ENCODE measurements at regions not wholly inside any gene's neighbourhood (a gene's known extent, or its start where the extent isn't known, plus 50 kb on each side); places are given as distances from the start of the nearest gene placed in this dataset.
A peak's percentile ranks its signal among the peaks of the same experiment; 100 is the strongest.

DNA sequence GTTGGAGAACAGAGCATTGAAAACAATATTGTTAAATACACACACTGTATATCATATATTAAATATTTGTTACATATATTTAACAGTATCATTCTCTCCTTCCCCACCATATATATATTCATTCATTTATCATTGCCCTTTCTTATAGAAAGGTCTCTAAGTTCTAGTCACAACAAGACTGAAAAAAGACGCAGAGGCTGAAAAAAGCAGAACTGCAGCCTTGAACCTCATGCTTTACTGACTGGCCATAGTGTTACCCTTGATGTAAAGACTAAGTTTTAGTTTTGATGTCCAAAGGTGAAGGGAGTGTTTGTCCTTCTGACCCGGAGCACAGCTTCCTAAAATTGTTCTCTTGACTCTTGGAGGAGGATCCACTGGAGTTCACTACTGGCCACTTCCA, 247.9 kb downstream of the PTEN start:
- no peaks in the 10 kb centered on the region for H3K9me3 ChIP-seq
- DNase-seq (no peak), ATAC-seq (ENCODE audit: low FRiP score in 2 of 2) (no peak)
- no peaks in the 10 kb centered on the region for H3K36me3 ChIP-seq
- H3K4me1 ChIP-seq: peaks cover 0 to 6% (median 4%) of the 10 kb centered on the region in 4 donors
- H3K27ac ChIP-seq: no peak overlapping the region
- WGBS, 2 donors: 69 to 71% methylated on average over 2 of the region's 2 CpGs
- H3K4me3 ChIP-seq: no peak overlapping the region
- no peaks in the 10 kb centered on the region for H3K27me3 ChIP-seq
- TF ChIP-seq EP300 (IDR thresholded peaks at IDR 0.05) (no peak), POLR2AphosphoS5 (IDR thresholded peaks at IDR 0.05) (no peak), POLR2A (IDR thresholded peaks at IDR 0.05) (no peak)
- TF ChIP-seq, protein P1, sequence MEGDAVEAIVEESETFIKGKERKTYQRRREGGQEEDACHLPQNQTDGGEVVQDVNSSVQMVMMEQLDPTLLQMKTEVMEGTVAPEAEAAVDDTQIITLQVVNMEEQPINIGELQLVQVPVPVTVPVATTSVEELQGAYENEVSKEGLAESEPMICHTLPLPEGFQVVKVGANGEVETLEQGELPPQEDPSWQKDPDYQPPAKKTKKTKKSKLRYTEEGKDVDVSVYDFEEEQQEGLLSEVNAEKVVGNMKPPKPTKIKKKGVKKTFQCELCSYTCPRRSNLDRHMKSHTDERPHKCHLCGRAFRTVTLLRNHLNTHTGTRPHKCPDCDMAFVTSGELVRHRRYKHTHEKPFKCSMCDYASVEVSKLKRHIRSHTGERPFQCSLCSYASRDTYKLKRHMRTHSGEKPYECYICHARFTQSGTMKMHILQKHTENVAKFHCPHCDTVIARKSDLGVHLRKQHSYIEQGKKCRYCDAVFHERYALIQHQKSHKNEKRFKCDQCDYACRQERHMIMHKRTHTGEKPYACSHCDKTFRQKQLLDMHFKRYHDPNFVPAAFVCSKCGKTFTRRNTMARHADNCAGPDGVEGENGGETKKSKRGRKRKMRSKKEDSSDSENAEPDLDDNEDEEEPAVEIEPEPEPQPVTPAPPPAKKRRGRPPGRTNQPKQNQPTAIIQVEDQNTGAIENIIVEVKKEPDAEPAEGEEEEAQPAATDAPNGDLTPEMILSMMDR (IDR thresholded peaks at IDR 0.05): no peak

GRCh38 chr10:88113232-88113631, 249.8 kb downstream of the PTEN start:
- TF ChIP-seq POLR2AphosphoS5 (IDR thresholded peaks at IDR 0.05): no peak
- no peak for TF ChIP-seq EP300 (IDR thresholded peaks at IDR 0.05)
- TF ChIP-seq POLR2A (IDR thresholded peaks at IDR 0.05): no peak
- TF ChIP-seq, protein P1 (IDR thresholded peaks at IDR 0.05): no peak
- Histone ChIP-seq H3K27me3 (no peaks in the 10 kb centered on the region), H3K4me1 (peaks cover 0 to 9% (median 4%) of the 10 kb centered on the region in 4 donors), H3K27ac (no peak overlapping the region), H3K4me3 (no peak overlapping the region), H3K36me3 (no peaks in the 10 kb centered on the region), H3K9me3 (no peaks in the 10 kb centered on the region)
- DNase-seq (no peak), ATAC-seq (ENCODE audit: low FRiP score in 2 of 2) (no peak)
- WGBS, 2 donors: 71 to 76% methylated on average over 1 of the region's 1 CpG

GRCh38 chr10:88113657-88114272, 250.3 kb downstream of the PTEN start:
- Histone ChIP-seq H3K36me3 (no peaks in the 10 kb centered on the region), H3K27ac (no peak overlapping the region), H3K4me3 (no peak overlapping the region), H3K4me1 (peaks cover 0 to 10% (median 6%) of the 10 kb centered on the region in 4 donors), H3K27me3 (no peaks in the 10 kb centered on the region), H3K9me3 (no peaks in the 10 kb centered on the region)
- no peak for DNase-seq
- no peak for ATAC-seq (ENCODE audit: low FRiP score in 2 of 2)
- TF ChIP-seq POLR2A (IDR thresholded peaks at IDR 0.05) (no peak), POLR2AphosphoS5 (IDR thresholded peaks at IDR 0.05) (no peak), EP300 (IDR thresholded peaks at IDR 0.05) (no peak)
- TF ChIP-seq, protein P1 (IDR thresholded peaks at IDR 0.05): no peak
- 83 to 96% methylated on average over 2 of the region's 2 CpGs for WGBS, 2 donors

DNA sequence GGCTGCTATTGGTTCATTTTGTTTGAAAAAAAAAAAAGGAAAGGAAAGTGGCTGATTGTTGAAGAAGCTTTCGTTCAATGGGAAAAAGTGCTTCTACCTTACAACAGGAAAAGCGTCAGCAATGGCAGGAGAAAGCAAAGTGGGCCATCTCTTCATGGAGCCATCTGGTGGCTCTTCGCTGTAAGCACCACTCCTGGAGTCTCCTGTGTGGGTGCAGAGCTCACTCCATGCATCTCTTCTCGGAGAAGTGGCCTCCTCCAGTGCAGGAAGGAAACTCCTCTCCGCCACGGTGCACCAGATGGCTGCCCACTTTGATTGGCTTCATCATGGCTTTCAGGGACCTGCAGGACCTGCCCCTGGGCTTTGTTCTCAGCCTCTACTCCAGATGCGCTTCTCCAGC, 250.9 kb downstream of the PTEN start:
- Histone ChIP-seq H3K9me3 (no peaks in the 10 kb centered on the region), H3K36me3 (no peaks in the 10 kb centered on the region), H3K4me3 (no peak overlapping the region), H3K4me1 (peaks cover 0 to 14% (median 6%) of the 10 kb centered on the region in 4 donors), H3K27me3 (no peaks in the 10 kb centered on the region), H3K27ac (no peak overlapping the region)
- DNase-seq (peak in 1 of 2 donors; percentile 77), ATAC-seq (ENCODE audit: low FRiP score in 2 of 2) (peak; percentile 58 to 84)
- TF ChIP-seq POLR2AphosphoS5 (IDR thresholded peaks at IDR 0.05): no peak
- TF ChIP-seq, protein P1 (IDR thresholded peaks at IDR 0.05): peak; percentile 49 to 65 (median 58)
- no peak for TF ChIP-seq POLR2A (IDR thresholded peaks at IDR 0.05)
- WGBS, 2 donors: 62 to 63% methylated on average over 7 of the region's 7 CpGs

DNA sequence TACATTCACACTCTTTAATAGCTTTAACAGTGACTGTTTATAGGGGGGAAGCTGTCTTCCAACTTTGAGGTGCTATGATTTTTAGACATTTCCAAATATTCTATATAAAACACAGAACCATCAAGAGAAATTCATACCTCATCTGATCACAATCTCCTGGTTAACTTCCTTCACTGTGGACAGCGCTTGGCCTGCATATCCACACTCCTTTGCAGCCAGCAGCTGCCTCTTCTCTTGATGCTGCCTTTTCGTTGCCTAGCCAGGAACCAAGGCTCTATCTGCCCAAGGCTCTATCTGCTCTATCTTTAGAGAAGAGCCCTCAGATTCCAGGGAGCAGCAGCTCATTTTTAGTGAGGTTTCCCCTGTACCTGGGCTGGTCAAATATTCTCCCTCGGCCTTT, 252.0 kb downstream of the PTEN start:
- Histone ChIP-seq H3K9me3 (no peaks in the 10 kb centered on the region), H3K27ac (no peak overlapping the region), H3K36me3 (no peaks in the 10 kb centered on the region), H3K27me3 (no peaks in the 10 kb centered on the region), H3K4me1 (peaks cover 3 to 14% (median 7%) of the 10 kb centered on the region in 4 donors), H3K4me3 (no peak overlapping the region)
- 74 to 97% methylated on average over 3 of the region's 3 CpGs for WGBS, 2 donors
- ATAC-seq (ENCODE audit: low FRiP score in 2 of 2) (no peak), DNase-seq (no peak)
- TF ChIP-seq EP300 (IDR thresholded peaks at IDR 0.05): no peak
- TF ChIP-seq, protein P1 (IDR thresholded peaks at IDR 0.05): no peak
- TF ChIP-seq POLR2A (IDR thresholded peaks at IDR 0.05): no peak
- TF ChIP-seq POLR2AphosphoS5 (IDR thresholded peaks at IDR 0.05): no peak
